Superior temporal gyrus (tissue), 1 donor: ENCODE measurements at regions not wholly inside any gene's neighbourhood (a gene's known extent, or its start where the extent isn't known, plus 50 kb on each side); places are given as distances from the start of the nearest gene placed in this dataset.
A peak's percentile ranks its signal among the peaks of the same experiment; 100 is the strongest.

Experiments
- DNase-seq: peaks from one replicate; pipeline ENCODE4 v3.0.0-alpha.2; 2016; ENCODE audit errors: extremely low spot score

DNA sequence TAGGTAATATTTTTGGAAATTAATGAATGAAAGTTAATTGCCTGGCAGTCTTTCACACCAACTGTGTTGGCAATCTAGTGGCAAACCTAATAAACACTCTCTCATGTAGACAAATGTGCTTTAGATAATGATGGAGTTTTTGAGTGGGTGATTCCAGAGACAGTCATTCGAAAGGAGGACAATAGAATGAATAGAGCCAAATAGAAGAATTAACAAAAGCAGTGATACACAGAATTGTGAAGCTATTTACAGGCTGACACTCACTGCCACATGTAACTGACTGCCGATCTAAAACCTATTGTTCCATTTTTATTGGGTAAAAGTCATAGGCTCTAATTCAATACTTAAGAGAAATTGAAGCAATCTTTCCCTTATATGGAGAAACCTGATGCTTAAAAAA is 338.5 kb downstream of the PCDH7 start:
- DNase-seq: peak; percentile 62

DNA sequence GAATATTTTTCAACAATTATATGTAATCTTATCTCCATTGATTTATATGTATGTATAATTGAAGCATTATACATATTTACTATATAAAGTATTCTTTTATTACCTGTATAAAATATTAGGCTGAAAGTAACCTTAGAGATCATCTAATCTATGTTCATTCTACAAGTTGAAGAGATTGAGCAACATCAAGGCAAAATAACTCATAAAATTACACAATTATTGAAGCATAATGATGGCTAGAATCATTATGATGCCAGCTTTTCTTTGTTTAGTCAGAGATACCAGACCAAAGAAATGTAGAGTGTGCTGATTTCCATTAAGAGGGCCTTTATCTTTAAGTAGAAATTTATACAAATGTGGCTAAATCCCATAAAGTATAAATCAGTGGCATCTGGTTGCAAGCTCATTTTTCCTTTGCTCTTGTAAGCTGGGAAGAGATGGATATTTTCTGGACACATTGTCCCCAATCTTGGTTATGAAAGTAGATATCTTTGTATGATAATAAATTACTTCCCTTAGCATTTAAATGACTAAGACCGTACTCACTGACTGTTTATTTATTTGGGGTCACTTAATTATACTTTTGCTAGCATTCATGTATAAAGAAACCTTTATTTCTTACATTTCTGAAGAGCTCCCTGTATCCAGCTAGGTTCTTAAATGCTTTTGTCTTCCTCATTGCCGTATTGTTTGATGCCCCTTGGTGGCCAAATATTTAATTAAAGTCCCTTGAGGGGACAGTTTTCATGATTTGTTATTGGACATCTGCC is 339.8 kb downstream of the PCDH7 start:
- no peak for DNase-seq

DNA sequence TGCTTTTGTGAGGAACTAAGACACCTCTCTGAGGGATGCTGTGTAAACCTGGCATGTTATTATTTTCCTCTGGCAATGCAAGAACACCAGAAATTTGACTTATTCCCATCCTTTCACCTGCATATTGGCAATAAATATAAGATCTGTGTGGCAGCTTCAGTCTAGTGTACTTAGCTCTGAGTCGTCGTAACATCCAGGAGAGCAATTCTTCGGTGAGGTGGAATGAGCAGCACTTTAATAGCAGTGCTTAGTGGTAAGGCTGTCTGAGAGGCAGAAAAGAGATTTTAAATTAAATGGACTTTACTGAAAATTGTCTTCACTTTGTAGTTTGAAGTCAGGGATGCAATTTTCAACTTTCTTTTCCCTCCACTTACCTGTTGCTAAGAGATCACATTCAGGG is 344.9 kb downstream of the PCDH7 start:
- no peak for DNase-seq

DNA sequence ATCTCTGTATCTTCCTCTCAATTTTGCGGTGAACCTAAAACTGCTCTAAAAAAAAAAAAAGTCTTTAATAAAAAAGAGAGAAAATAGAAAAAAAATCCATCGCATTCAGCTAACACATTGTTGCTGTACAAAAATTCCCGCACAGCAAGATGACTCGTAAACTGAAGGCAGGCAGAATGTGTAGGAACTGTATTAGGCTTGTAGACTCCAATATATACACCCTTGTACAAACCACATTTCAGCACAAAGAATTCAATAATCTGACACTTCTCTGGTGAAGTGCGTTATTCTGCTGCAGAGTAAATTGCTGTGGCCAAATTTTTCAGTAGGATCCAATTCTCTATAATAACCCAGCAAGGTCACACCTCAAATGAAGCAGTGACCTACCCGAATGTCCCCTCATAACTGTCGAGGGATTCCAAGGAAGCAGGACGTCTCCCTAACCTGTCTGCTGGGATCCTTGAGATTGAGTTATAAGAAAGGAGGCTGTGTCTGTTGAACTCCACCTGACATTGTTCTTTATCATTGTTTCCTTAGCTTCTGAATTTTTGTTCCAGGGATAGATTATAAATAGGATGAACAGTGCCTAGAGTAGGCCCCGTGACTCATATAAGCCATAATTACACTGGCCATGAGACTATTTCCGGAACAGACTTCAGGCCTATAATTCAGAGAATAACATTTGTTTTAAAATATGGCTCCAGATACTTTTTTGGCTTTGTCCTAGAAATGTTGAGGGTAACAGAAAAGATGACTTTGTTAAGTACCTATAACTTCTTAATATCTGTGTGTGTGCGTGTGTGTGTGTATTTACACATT is 348.3 kb downstream of the PCDH7 start:
- DNase-seq: no peak

DNA sequence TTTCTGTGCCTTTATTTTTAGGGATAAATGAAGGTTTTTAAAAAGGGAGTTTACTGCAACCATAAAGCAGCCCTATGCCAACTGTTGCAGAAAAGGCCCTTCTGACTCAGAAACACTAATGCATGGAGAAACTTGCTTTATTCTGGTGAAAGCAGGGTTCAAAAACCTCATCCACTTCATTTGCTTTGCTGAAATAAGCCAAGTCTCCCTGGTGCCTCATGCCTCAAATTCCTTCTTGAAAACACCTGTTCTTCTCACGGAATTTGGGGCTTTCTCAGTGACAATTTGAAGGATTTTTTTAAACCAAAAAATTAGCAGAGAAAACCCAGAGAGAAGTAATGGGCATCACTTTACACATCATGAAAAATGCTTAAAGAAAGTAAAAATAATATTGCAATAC is 349.0 kb downstream of the PCDH7 start:
- no peak for DNase-seq

DNA sequence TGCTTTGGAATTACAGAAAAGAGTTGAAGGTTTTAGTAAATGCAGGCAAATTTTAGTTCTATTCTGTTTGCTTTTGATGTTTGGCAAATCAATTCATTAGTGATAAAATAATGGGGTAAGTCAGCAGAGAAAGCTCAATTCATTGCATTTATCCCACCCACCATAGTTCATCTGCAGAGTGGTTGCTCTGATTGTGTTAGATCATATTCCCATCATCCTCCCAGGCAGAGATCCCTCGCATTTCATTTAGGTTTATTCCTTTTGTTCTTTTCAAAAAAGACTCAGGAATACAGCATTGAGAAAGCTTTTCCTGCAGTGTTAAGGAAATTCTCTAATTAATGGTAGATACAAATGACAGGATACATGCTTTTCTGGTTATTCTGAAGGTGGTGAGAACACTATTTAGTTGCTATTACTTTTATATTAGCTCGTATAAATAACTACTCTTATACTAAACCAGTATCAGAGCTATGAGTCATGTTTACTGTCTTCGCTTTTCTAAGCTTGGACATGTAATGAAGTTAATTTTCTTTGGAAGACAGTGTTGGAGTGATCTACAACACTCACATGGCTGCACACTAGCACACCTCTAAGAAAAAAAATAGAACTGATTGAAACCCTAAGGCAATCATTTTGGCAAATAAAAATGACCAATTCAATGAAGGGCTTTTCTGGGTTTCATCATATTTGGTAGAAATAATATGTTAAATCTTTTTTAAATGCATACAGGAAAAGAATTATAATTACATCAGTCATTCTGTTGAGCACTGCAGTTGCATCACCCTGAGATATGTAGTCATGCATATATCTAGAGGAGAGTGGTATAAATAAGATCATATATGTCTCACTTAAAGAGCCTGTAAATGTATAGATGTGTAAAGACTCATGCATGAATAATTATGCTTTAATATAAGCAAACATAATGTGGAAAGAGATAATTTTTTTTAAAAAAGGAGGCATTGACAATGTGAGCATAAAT is 351.6 kb downstream of the PCDH7 start:
- no peak for DNase-seq

DNA sequence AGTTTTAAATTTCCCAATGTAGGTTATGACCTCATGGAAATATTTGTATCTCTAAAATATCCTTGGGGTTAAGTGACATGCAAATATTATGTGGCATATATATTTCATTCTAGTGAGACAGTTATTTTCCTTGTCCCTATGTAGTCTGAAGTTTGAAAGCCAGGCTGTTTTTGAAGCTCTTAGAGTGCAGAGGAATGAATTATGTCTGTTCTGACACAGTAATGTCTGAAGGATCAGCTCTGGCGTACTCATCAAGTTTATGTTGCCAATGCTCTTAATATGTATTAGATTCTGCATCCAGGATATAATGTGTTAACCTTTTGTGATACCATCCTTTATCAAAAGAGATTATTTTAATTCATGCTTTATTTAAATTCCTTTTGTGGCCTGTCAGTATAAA is 355.8 kb downstream of the PCDH7 start:
- DNase-seq: no peak

DNA sequence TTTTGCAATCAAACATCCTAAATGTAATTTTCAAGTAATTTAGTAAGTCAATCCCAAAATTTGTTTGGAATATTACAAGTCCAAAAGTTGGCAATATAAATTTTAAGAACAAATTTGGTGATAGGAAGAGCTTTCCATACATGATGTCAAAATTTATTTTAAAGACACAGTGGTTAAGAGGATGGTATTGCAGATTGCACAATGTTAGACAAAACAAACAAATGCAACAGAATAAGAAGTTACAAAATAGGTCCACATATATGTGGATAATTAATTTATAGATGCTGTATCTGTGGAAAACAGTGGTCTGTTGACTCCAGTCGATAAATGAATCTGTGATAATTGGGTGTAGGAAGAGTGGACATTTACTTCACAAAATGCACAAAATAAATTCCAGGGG is 358.5 kb downstream of the PCDH7 start:
- DNase-seq: no peak

DNA sequence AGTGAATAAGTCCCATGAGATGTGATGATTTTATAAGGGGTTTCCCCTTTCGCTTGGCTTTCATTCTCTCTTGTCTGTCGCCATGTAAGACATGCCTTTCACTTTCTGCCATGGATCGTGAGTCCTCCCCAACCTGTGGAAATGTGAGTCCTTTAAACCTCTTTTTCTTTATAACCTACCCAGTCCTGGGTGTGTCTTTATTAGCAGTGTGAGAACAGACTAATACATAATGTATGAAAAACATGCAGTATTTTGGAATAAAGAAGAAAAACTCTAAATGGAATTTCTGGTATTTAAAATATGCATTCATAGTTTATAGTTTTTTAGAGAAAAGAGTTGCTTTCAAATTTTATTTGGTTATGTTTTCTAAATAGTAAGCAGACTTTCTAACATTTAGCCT is 360.7 kb downstream of the PCDH7 start:
- no peak for DNase-seq

DNA sequence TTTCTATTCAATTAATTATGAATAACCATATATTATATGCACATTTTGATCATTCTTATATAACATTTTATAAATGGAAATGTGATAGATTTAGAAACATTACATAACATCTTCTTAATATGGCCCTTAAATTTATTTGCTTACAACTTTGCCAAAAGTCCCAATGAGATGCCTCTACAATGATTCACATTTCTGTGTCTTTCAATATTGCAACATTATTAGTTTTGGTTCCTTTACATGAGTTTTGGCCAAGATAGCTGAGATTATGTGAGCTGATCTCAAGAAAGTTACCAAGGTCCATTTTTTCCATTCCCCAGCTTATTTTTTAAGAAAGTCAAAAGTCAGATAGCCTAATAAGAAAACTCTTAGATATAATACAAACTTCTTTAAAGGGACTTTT is 361.2 kb downstream of the PCDH7 start:
- no peak for DNase-seq

DNA sequence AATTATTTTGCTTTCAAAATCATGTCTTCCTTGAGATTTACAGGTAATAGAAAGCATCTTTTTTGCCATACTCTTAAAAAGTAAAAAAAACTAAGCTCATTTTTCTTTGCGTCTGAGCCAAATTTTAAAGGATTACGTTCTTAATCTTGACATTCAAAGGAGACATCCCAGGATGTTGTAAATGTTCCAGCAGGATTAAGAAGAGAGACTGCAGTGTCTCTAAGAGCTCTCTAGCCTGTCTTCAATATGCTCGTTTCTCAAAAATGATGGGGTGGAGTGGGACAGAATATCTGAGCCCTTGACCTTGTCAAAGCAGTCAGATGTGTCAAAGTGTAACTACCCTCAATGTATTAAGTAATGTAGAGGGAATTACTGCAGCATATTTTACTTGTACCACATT is 363.3 kb downstream of the PCDH7 start:
- DNase-seq: no peak

DNA sequence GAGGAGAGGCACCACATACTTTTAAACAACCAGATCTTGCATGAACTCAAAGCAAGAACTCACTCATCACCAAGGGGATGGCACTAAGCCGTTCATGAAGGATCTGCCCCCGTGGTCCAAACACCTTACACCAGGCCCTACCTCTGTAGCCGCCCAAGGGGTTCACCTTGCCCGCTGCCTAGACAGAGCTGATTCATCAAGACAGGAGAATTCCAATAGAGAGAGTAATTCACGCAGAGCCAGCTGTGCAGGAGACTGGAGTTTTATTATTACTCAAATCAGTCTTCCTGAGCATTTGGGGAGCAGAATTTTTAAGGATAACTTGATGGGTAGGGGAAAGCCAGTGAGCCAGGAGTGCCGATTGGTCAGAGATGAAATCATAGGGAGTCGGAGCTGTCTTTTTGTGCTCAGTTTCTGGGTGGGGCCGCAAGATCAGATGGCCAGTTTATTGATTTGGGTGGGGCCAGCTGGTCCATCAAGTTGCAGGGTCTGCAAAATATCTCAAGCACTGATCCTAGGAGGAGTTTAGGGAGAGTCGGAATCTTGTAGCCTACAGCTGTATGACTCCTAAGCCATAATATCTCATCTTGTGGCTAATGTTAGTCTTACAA is 364.7 kb downstream of the PCDH7 start:
- DNase-seq: no peak

DNA sequence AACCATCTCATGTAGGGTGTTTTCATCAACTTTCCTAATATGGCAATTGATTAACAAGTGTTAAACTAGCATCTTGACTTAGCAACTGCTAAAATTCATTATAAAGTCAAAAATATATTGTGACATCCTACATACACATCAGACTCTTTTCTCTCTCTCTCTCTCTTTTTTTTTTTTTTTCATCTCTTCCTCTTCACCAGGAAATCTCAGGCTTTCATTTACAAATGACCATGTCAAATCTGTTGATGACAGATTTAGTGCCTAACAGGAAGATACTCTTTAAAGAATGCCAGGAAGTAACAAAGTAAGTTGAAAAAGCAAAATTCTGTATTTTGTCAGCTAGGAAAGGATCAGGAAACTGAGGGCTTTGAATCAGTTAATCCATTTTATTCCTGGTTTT is 365.5 kb downstream of the PCDH7 start:
- no peak for DNase-seq

DNA sequence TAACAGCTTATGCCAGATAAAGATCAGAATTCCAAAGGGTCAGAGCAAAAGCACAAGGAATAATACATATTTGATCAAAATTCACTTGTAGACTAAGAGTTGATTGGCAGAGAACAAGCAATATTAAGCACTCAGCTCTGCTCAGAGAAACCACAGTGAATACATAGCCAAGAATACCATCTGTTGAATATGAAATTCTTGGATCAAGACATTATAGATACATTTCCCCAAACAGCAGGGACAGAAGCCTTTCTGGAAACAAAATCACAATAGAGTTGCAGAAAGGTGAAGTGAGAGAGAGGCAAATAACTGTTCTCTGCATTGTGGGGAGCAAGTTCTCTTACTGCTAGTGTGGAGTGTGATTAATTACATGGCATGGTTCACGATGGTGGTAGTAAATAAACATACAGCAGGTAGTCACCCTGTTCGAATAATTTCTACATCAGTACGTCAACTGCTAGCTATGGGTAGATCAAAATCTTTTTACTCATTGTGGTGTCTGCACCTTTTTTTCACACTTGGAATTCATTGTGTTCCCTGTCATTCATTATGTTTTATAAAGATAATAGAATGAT is 366.7 kb downstream of the PCDH7 start:
- no peak for DNase-seq

DNA sequence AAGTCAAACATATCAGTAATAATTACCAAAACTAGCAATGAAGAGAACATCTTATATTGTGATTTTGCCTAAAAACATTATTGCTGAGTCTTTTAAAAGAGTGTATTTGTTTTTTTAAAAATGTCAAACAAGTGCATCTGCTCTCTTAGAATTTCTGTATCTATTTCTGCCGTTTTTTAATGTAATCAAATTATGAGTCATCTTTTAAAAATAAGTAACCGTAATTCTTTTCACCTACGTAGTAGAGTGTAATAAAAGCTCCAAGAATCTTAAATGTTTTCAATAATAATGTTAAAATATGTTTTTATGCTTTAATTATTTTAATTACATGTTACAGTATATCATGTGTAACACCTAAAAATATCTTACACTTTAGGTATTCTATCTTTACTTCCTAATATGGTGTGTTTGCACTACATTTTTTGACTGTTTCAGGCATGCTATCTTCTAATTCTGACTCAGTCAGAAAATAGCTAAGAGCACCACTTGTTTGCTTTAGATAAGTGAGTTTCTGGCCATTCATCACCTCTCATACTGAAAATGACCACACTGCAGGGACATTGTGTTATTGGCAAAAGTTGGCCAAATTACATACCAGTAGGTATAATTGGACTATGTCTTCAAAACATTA is 368.5 kb downstream of the PCDH7 start:
- no peak for DNase-seq

DNA sequence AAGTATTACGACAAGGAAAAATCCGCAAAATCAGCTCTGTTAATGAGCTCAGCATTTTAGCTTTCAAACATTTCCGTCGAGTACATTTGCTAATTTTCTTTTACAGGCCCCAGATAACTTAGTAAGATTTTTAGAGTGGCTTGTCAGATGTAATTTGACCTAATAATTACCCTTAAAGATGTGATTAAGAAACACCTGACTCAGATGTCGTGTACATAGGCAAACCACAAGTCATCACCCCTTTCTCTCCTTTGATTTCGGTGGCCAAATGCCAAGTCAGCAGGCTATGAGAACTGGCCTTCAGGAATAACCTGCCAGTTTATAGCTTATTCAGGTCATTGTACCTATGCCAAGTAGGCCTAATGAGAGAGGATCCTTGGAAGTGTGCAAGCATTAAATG is 369.6 kb downstream of the PCDH7 start:
- DNase-seq: no peak

DNA sequence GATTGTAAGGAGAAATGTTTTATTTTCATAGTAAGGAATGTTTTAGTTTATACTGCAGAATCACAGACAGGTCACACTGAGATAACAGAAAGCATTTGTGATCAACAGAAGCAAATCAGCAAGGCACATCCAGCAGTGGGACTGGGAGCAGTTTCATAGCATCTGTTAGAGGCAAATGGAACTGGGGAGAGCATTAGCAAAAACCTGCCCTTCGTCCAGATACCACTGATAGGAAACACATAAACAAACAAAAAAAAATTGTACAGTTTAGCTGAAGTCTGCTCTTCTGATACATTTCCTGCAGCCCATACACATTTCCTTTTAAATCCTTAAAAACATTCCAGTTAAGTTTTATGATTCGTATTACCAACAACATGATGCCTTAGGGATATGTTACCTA is 374.3 kb downstream of the PCDH7 start:
- DNase-seq: no peak

DNA sequence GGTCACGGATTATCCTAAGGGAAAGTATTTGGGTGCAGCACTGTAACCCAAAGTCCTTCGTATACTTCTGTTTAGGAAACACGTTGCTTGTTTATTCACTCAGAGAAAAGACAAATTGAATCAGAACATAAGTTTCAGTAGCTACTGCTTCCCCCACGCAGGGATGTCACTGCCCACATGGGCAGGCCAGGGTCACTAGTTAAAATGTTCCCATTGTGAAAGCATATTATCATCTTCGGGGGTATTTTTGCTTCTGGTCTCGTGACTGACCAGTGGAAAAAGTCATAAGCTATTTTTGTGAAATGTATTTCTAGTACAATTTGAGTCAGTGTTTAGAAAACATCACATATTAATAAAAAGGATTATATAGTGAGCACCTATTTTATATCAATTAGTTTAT is 377.8 kb downstream of the PCDH7 start:
- DNase-seq: no peak

DNA sequence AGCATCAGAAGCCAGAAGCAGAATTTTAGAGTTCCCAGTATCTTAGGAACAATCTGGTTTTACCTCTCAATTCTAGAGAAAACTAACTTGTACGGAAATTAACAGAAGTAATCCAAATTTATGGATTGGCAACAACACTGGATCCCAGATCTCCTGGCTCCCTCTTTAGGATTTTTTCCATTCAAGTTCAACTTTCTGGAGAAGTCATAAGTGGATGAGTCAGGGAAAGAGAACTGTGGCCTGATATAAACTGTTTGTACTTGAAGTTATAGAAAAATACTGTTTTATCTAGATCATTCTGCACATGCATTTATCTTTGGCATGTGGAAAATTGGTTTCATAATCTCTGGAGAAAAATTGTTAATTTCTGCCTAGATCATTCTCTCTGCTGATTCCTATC is 380.4 kb downstream of the PCDH7 start:
- peak; percentile 40 for DNase-seq

DNA sequence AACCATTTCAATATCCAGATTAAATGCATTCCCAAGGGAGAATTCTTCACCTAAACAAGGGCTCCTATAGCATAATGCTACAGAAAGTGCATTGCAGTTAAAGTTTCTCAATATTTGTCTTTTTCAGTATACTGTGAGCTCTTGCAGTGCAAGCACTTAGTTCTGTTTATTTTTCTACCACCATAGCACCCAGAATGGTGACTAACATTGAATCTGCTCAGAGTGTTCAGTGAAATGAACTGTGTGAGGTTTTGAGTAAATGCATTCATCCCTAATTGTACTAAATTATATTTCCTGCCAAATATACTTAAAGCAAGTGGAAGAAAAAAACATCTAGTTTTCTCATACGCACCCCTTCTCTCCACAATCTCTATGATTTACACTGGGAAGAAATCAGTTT is 383.9 kb downstream of the PCDH7 start:
- DNase-seq: no peak

DNA sequence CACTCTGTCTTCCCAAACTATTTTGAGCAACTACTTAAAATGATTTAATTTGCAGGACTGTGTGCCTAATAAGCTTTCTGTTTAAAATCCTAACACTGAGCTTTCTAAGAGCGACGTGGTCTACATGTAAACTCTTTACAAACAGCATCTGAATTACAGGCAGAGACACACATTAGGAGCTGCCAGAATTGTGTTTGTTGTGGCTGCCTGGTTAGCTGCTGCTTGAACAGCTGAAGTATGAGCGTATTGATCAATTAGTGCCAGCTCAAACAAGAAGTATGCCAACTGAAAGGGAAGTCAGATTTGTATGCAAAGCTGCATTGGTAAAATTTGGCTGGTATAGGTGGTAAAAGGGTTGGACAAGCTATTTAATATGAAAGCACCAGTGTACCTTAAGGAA is 384.4 kb downstream of the PCDH7 start:
- DNase-seq: no peak
